Heart left ventricle (tissue), 13 donors: ENCODE measurements at regions not wholly inside any gene's neighbourhood (a gene's known extent, or its start where the extent isn't known, plus 50 kb on each side); places are given as distances from the start of the nearest gene placed in this dataset.

ENCODE experiments used
- CTCF ChIP-seq, 12 donors: fragments of 200-600 bp; sonication (generic) in 4 of 12; IDR thresholded peaks; one replicate each; pipeline versions ENCODE4 v1.5.0 to v1.8.0; 2018 to 2022; ENCODE audit warnings: antibody characterized with exemption in 12 of 12, mild to moderate bottlenecking in 5 of 12
- POLR2A ChIP-seq, 2 donors: fragments of 450-650 bp; IDR thresholded peaks; one replicate each; pipeline ENCODE4 v1.6.1; 2017; ENCODE audit warnings: antibody characterized with exemption in 2 of 2, mild to moderate bottlenecking in 2 of 2, moderate library complexity in 2 of 2
- donor health status: ischemic (EF 13 %, LVEDD 7.1; RV severe dilation, severe dysfunction).
- donor health status: DM: no; HTN: yes; CAD: no.
- donor health status: DM: no; HTN: no; CAD: no.
- donor health status: ischemic (EF 25% LVEDD 6.9; RV normal size, moderate dysfunction).
- donor health status: ischemic (EF 25% LVEDD 5.7; RV mildly dilated, moderate dysfunction).
- donor health status: ischemic (EF 35%, LVEDD 5.7; RV mildly dilated, moderate dysfunction).
- donor health status: nonischemic (EF 11% LVEDD 7.7; RV severe dilation, severe dysfunction).
- donor health status: DM: yes; HTN: yes; CAD: no.
- donor health status: PGD.
- donor health status: ischemic (EF 29% LVEDD 5.4; RV normal size, mild dysfunction).
- donor health status: nonischemic (EF 23%, LVEDD 6.1; RV moderate dilation, normal function).

- TF ChIP-seq CTCF (IDR thresholded peaks at IDR 0.05) (no peak), POLR2A (IDR thresholded peaks at IDR 0.05) (no peak)
Measured at GRCh38 chr3:20666091-20666490, 480.1 kb upstream of the SGO1 start.
